ENCODE measurements at regions not wholly inside any gene's neighbourhood (a gene's known extent, or its start where the extent isn't known, plus 50 kb on each side); places are given as distances from the start of the nearest gene placed in this dataset.

GRCh38 chr7:41065663-41066062 is 637.2 kb downstream of the INHBA start:
- DNase-seq (ENCODE audit: low spot score): no peak
- TF ChIP-seq, protein P1, sequence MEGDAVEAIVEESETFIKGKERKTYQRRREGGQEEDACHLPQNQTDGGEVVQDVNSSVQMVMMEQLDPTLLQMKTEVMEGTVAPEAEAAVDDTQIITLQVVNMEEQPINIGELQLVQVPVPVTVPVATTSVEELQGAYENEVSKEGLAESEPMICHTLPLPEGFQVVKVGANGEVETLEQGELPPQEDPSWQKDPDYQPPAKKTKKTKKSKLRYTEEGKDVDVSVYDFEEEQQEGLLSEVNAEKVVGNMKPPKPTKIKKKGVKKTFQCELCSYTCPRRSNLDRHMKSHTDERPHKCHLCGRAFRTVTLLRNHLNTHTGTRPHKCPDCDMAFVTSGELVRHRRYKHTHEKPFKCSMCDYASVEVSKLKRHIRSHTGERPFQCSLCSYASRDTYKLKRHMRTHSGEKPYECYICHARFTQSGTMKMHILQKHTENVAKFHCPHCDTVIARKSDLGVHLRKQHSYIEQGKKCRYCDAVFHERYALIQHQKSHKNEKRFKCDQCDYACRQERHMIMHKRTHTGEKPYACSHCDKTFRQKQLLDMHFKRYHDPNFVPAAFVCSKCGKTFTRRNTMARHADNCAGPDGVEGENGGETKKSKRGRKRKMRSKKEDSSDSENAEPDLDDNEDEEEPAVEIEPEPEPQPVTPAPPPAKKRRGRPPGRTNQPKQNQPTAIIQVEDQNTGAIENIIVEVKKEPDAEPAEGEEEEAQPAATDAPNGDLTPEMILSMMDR (IDR thresholded peaks at IDR 0.05; ENCODE audit: borderline replicate concordance, control extremely low read depth, extremely low read depth, insufficient read depth, missing control alignments): no peak
- in situ Hi-C loops (cut with MboI; ENCODE audit: low sequenced_read_pairs, unreplicated experiment): no loop called here

- in situ Hi-C loops (cut with MboI; ENCODE audit: low sequenced_read_pairs, unreplicated experiment): no loop called here
- no peak for DNase-seq (ENCODE audit: low spot score)
- TF ChIP-seq, protein P1 (IDR thresholded peaks at IDR 0.05; ENCODE audit: borderline replicate concordance, control extremely low read depth, extremely low read depth, insufficient read depth, missing control alignments): no peak
Measured at GRCh38 chr7:41063116-41063515, 639.8 kb downstream of the INHBA start.

- DNase-seq (ENCODE audit: low spot score): no peak
- TF ChIP-seq, protein P1 (IDR thresholded peaks at IDR 0.05; ENCODE audit: borderline replicate concordance, control extremely low read depth, extremely low read depth, insufficient read depth, missing control alignments): no peak
- in situ Hi-C loops (cut with MboI; ENCODE audit: low sequenced_read_pairs, unreplicated experiment): no loop called here
Measured at GRCh38 chr7:41060796-41061195, 642.1 kb downstream of the INHBA start.

DNA sequence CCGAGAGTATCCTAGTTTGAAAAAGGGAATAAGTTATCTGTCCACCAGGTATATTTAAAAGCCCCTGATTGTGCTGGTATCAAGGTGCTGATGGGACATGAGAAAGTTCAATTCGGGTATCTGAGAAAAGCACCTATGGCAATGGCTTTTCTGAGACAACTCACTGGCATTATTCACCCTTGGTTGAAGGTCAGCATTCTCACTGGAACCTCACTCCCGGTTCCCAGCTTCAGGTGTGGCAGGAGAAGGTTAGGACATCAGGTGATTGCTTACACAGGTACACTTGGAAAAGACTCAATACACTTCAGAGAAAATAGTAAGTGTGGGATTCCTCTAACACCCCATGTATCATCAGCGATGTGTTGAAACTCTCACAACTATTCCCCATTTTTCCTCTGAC is 643.1 kb downstream of the INHBA start:
- in situ Hi-C loops (cut with MboI; ENCODE audit: low sequenced_read_pairs, unreplicated experiment): no loop called here
- TF ChIP-seq, protein P1 (IDR thresholded peaks at IDR 0.05; ENCODE audit: borderline replicate concordance, control extremely low read depth, extremely low read depth, insufficient read depth, missing control alignments): no peak
- no peak for DNase-seq (ENCODE audit: low spot score)

GRCh38 chr7:41058986-41059741 is 643.7 kb downstream of the INHBA start:
- TF ChIP-seq, protein P1 (IDR thresholded peaks at IDR 0.05; ENCODE audit: borderline replicate concordance, control extremely low read depth, extremely low read depth, insufficient read depth, missing control alignments): no peak
- in situ Hi-C loops (cut with MboI; ENCODE audit: low sequenced_read_pairs, unreplicated experiment): no loop called here
- DNase-seq (ENCODE audit: low spot score): no peak

GRCh38 chr7:41054960-41055661 is 647.8 kb downstream of the INHBA start:
- DNase-seq (ENCODE audit: low spot score): no peak
- in situ Hi-C loops (cut with MboI; ENCODE audit: low sequenced_read_pairs, unreplicated experiment): no loop called here
- TF ChIP-seq, protein P1 (IDR thresholded peaks at IDR 0.05; ENCODE audit: borderline replicate concordance, control extremely low read depth, extremely low read depth, insufficient read depth, missing control alignments): no peak

All from GM13976 (cell line).